Ishikawa (cell line): ENCODE measurements at regions not wholly inside any gene's neighbourhood (a gene's known extent, or its start where the extent isn't known, plus 50 kb on each side); places are given as distances from the start of the nearest gene placed in this dataset.

Experiments
- CEBPB ChIP-seq: IDR thresholded peaks from 2 replicates; pipeline ENCODE4 v1.6.1; 2012
- CREB1 ChIP-seq: IDR thresholded peaks from 2 replicates; pipeline ENCODE4 v1.6.1; 2012; ENCODE audit warnings: low read depth
- EP300 ChIP-seq: IDR thresholded peaks from 2 replicates; pipeline ENCODE4 v1.6.1; 2012; ENCODE audit warnings: borderline replicate concordance
- MAX ChIP-seq: IDR thresholded peaks from 2 replicates; pipeline ENCODE4 v1.6.1; 2012
- RAD21 ChIP-seq: IDR thresholded peaks from 2 replicates; pipeline ENCODE4 v1.6.1; 2012; ENCODE audit warnings: low read depth
- USF1 ChIP-seq: IDR thresholded peaks from 2 replicates; pipeline ENCODE4 v1.6.1; 2012

GRCh38 chr1:239600588-239600987 is 214.2 kb downstream of the CHRM3 start:
- TF ChIP-seq USF1 (no peak), RAD21 (no peak), CEBPB (no peak), MAX (no peak), EP300 (no peak), CREB1 (no peak)
